HG03196 (cell line): ENCODE measurements at regions not wholly inside any gene's neighbourhood (a gene's known extent, or its start where the extent isn't known, plus 50 kb on each side); places are given as distances from the start of the nearest gene placed in this dataset.

Source experiments
- ATAC-seq: cut with Tn5 transposase; IDR thresholded peaks from one replicate; pipeline ENCODE4 v1.9.1; 2021; ENCODE audit not compliant: unreplicated experiment

- ATAC-seq = no peak
Measured at GRCh38 chr5:103617913-103618312, 55.3 kb upstream of the NUDT12 start.

GRCh38 chr5:103617090-103617489 lies 54.5 kb upstream of the NUDT12 start:
- no peak for ATAC-seq

GRCh38 chr5:103612545-103612944 lies 50.0 kb upstream of the NUDT12 start:
- no peak for ATAC-seq
